CD4-positive, CD25-positive, alpha-beta regulatory T cell (primary cell): ENCODE measurements at regions not wholly inside any gene's neighbourhood (a gene's known extent, or its start where the extent isn't known, plus 50 kb on each side); places are given as distances from the start of the nearest gene placed in this dataset.
"Not testable (repeated sequence)": the region's sequence is repeated elsewhere in the genome, so short reads cannot be mapped to it uniquely, and the experiment has no call there.

Experiments used
- ATAC-seq, 2 donors: fragments of 150-1000 bp; cut with Tn5 transposase; one replicate each; pipeline ENCODE4 v1.10.0; 2021; ENCODE audit warnings: low read depth in 2 of 2, moderate number of reproducible peaks in 2 of 2, moderate library complexity in 1 of 2
- DNase-seq, 3 donors: peaks; one replicate each; pipeline versions ENCODE4 v3.0.0 to v3.0.0-alpha.2; 2012 to 2022; ENCODE audit warnings: mixed read lengths in 1 of 3
- H3K27ac ChIP-seq: one replicate; pipeline ENCODE4 v1.7.0; 2013; ENCODE audit warnings: mild to moderate bottlenecking, low read length; ENCODE audit not compliant: insufficient read depth, poor library complexity, severe bottlenecking
- H3K27me3 ChIP-seq: one replicate; pipeline ENCODE4 v1.7.0; 2013; ENCODE audit warnings: low read length; ENCODE audit not compliant: control insufficient read depth, insufficient read depth
- H3K36me3 ChIP-seq: one replicate; pipeline ENCODE4 v1.7.0; 2013; ENCODE audit warnings: mild to moderate bottlenecking, low read length, moderate library complexity; ENCODE audit not compliant: control insufficient read depth, insufficient read depth
- H3K4me1 ChIP-seq: 2 replicates; pipeline ENCODE4 v1.7.0; 2013; ENCODE audit warnings: mild to moderate bottlenecking, low read length; ENCODE audit not compliant: insufficient read depth, control insufficient read depth, poor library complexity, severe bottlenecking
- H3K4me3 ChIP-seq: one replicate; pipeline ENCODE4 v1.7.0; 2013; ENCODE audit warnings: low read depth, mild to moderate bottlenecking, low read length, moderate library complexity
- H3K9me3 ChIP-seq, 2 experiments: 1 replicate in 1 of 2; 2 replicates in 1 of 2; pipeline ENCODE4 v1.7.0; 2013; ENCODE audit warnings: low read length in 2 of 2, mild to moderate bottlenecking in 1 of 2, moderate library complexity in 1 of 2; ENCODE audit not compliant: control insufficient read depth in 2 of 2
- H3K27ac Mint-ChIP-seq, 3 donors: one replicate each; pipeline ENCODE4 v1.8.0; 2020 to 2022; ENCODE audit warnings: mild to moderate bottlenecking in 3 of 3, mixed read lengths in 3 of 3, moderate library complexity in 2 of 3
- H3K27me3 Mint-ChIP-seq: one replicate; pipeline ENCODE4 v1.8.0; 2022; ENCODE audit warnings: mild to moderate bottlenecking, mixed read lengths
- H3K36me3 Mint-ChIP-seq: one replicate; pipeline ENCODE4 v1.8.0; 2020; ENCODE audit warnings: mixed read lengths
- H3K4me1 Mint-ChIP-seq, 4 donors: one replicate each; pipeline ENCODE4 v1.8.0; 2020 to 2022; ENCODE audit warnings: mixed read lengths in 4 of 4, mild to moderate bottlenecking in 1 of 4
- H3K4me3 Mint-ChIP-seq, 4 donors: one replicate each; pipeline ENCODE4 v1.8.0; 2020 to 2022; ENCODE audit warnings: mild to moderate bottlenecking in 4 of 4, mixed read lengths in 4 of 4, moderate library complexity in 3 of 4
- H3K9me3 Mint-ChIP-seq, 7 donors: one replicate each; pipeline ENCODE4 v1.8.0; 2020 to 2022; ENCODE audit warnings: mixed read lengths in 7 of 7, mild to moderate bottlenecking in 3 of 7, moderate library complexity in 2 of 7

DNA sequence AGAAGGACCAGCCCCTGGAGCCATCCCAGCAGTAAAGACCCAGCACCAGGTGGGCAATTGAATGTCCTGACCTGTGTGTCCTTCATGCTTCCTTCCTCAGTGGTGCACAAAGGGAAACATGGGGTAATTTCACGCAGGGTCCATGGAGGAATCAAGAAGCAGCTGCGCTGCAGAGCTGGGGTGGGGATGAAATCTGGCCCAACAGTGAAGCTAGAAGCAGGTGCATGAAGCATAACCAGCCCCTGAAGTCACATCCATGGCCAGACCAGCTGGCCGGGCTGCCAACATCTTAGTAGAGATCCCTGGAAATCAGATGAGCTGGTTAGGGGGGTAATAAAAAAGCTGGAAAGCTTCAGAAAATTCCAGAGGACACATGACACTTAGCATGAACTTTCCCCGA lies 646.7 kb upstream of the DEFB115 start:
- H3K4me3 Mint-ChIP-seq, result no peak overlapping the region
- no peaks in the 10 kb centered on the region for H3K36me3 ChIP-seq
- ATAC-seq, result no peak
- H3K36me3 Mint-ChIP-seq, result no peaks in the 10 kb centered on the region
- H3K27me3 ChIP-seq, result no peaks in the 10 kb centered on the region
- no peak overlapping the region for H3K27ac Mint-ChIP-seq
- peaks cover 0 to 9% of the 10 kb centered on the region in 2 experiments for H3K9me3 ChIP-seq
- no peak overlapping the region for H3K4me3 ChIP-seq
- H3K4me1 ChIP-seq, result no peaks in the 10 kb centered on the region
- H3K9me3 Mint-ChIP-seq, result peaks cover 4 to 22% (median 6%) of the 10 kb centered on the region in 7 donors
- DNase-seq, result no peak
- H3K27me3 Mint-ChIP-seq, result no peaks in the 10 kb centered on the region
- no peak overlapping the region for H3K27ac ChIP-seq
- H3K4me1 Mint-ChIP-seq, result no peaks in the 10 kb centered on the region

DNA sequence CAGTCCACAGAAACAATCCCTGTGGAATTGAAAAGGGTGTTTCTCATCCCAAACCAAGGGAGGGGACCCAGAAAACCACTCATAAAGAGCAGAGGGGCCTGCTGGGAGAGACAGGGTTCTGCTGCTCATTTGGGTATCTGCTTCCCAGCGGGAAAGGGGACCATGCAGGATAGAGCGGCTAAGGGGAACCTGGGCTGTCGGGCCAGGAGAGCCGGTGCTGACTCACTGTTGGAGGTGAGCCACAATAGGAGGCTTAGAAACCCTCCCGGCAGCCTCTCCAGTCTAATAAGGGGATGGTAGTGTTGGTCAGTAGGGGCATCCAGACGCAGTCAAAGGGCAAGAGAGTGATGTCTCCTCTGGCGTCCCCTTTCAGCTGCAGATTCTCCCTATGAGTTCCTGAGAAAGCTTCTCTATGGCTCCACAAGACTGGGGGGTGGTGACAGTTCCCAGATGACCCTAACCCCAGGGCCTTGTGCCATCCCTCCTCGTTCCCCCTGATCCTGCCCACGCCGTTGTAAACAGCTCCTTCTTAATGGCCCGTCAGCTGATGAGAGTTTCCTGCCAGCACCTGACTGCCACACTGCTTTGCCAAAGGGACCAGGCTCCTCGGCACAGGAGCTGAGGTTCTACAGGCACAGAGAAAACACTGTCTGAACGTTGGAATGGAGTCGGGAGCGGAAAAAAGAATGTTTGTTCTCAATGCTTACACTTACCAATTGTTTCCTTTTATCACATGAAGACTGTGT lies 646.1 kb upstream of the DEFB115 start:
- Histone ChIP-seq H3K27ac (no peak overlapping the region), H3K4me1 (no peaks in the 10 kb centered on the region), H3K27me3 (no peaks in the 10 kb centered on the region), H3K9me3 (peaks cover 0 to 9% of the 10 kb centered on the region in 2 experiments), H3K4me3 (no peak overlapping the region), H3K36me3 (no peaks in the 10 kb centered on the region)
- Mint-ChIP-seq H3K27me3 (no peaks in the 10 kb centered on the region), H3K4me3 (no peak overlapping the region), H3K36me3 (no peaks in the 10 kb centered on the region), H3K27ac (no peak overlapping the region), H3K4me1 (no peaks in the 10 kb centered on the region), H3K9me3 (peaks cover 2 to 15% (median 6%) of the 10 kb centered on the region in 7 donors)
- DNase-seq (no peak), ATAC-seq (no peak)

DNA sequence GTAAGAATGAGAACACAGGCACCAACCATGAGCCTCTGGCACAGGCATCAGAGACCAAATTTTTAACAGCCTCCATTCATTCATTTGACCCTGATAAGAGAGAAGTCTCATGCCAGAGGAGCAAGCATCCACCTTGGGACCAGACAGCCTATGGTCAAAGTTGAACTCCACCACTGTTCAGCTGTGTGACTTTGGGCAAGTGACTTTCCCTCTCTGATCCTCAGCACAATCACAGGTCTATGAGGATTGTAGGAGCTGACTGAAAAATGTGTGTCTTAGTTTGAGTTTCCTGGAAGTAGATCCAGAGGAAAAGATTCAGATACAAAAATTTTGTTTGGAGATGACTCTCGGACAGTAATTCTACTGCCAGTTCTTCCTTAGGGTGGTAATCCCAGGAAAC lies 645.1 kb upstream of the DEFB115 start:
- no peaks in the 10 kb centered on the region for H3K4me1 Mint-ChIP-seq
- H3K27ac Mint-ChIP-seq, result no peak overlapping the region
- no peak overlapping the region for H3K4me3 ChIP-seq

DNA sequence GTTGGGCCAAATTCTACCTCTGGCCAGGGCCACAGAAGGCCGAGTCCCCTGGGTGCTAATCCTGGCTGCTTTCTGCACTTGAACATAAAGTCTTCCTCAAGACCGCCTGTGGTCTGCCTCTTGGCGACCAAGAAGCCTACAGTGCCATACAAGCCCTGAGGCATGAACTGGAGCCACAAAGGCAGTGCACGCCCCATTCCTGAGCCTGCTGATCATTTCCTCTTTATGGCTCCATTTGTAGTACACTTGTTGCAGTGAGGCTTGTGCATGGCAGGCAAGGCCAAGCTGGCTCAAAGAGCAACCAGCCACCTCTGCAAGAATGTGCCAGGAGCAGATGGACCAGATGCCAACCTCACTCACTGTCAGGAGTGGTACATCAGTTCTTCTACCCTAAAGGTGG lies 636.1 kb upstream of the DEFB115 start:
- not testable (repeated sequence) for H3K27me3 Mint-ChIP-seq

More for the DNA sequence above, 645.1 kb upstream of the DEFB115 start:
- H3K9me3 ChIP-seq, result peaks cover 0 to 9% of the 10 kb centered on the region in 2 experiments
- no peaks in the 10 kb centered on the region for H3K36me3 ChIP-seq
- no peaks in the 10 kb centered on the region for H3K4me1 ChIP-seq
- peaks cover 0 to 6% (median 4%) of the 10 kb centered on the region in 7 donors for H3K9me3 Mint-ChIP-seq
- no peaks in the 10 kb centered on the region for H3K27me3 Mint-ChIP-seq
- ATAC-seq, result no peak
- no peaks in the 10 kb centered on the region for H3K36me3 Mint-ChIP-seq
- no peak for DNase-seq
- H3K27me3 ChIP-seq, result no peaks in the 10 kb centered on the region
- H3K4me3 Mint-ChIP-seq, result no peak overlapping the region
- H3K27ac ChIP-seq, result no peak overlapping the region

DNA sequence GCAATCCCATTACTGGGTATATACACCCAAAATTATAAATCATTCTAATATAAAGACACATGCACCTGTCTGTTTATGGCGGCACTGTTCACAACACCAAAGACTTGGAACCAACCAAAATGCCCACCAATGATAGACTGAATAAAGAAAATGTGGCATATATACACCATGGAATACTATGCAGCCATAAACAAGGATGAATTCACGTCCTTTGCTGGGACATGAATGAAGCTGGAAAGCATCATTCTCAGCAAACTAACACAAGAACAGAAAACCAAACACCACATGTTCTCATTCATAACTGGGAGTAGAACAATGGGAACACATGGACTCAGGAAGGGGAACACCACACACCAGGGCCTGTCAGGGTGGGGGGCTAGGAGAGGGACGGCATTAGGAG lies 633.2 kb upstream of the DEFB115 start:
- H3K36me3 Mint-ChIP-seq, DNase-seq, H3K27ac Mint-ChIP-seq, ATAC-seq, H3K27me3 ChIP-seq, H3K9me3 ChIP-seq, H3K27ac ChIP-seq, H3K27me3 Mint-ChIP-seq, H3K36me3 ChIP-seq, H3K4me1 ChIP-seq, H3K4me1 Mint-ChIP-seq, H3K4me3 ChIP-seq: not testable (repeated sequence)
- H3K4me3 Mint-ChIP-seq, result peak overlapping the region in 1 of 4 donors; percentile 38
- peaks cover 0 to 13% (median 6%) of the 10 kb centered on the region in 7 donors for H3K9me3 Mint-ChIP-seq

More for the DNA sequence above, 636.1 kb upstream of the DEFB115 start:
- H3K4me3 Mint-ChIP-seq, H3K9me3 ChIP-seq, H3K36me3 Mint-ChIP-seq, H3K27me3 ChIP-seq, H3K27ac ChIP-seq, H3K36me3 ChIP-seq, H3K4me1 Mint-ChIP-seq, H3K27ac Mint-ChIP-seq, ATAC-seq, H3K4me3 ChIP-seq, H3K4me1 ChIP-seq, DNase-seq: not testable (repeated sequence)
- H3K9me3 Mint-ChIP-seq, result peaks cover 3 to 12% (median 6%) of the 10 kb centered on the region in 7 donors

DNA sequence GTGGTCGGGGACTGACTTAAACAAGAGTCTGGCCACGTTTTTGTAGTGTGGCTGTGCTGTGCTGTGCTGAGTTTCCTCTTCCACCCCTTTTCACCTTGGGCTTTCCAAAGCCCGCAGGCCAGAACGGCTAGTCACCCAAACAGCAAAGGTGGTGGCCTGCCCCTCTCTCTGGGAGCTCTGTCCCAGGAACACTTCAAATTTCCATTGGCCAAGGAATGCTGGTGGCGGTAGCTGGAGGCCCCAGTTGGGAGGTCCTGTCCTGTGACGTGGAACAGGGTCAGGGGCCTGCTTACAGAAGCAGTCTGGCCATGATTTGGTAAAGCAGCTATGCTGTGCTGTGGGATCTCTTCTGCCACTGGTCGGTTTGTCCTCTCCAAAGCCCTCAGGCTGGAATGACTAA lies 628.1 kb upstream of the DEFB115 start:
- H3K4me1 ChIP-seq, H3K4me3 ChIP-seq, H3K27ac Mint-ChIP-seq, H3K27me3 Mint-ChIP-seq, H3K36me3 ChIP-seq, H3K9me3 ChIP-seq, H3K27me3 ChIP-seq, H3K27ac ChIP-seq, ATAC-seq, DNase-seq, H3K36me3 Mint-ChIP-seq, H3K4me1 Mint-ChIP-seq, H3K4me3 Mint-ChIP-seq: not testable (repeated sequence)
- H3K9me3 Mint-ChIP-seq, result peaks cover 0 to 23% (median 11%) of the 10 kb centered on the region in 7 donors

DNA sequence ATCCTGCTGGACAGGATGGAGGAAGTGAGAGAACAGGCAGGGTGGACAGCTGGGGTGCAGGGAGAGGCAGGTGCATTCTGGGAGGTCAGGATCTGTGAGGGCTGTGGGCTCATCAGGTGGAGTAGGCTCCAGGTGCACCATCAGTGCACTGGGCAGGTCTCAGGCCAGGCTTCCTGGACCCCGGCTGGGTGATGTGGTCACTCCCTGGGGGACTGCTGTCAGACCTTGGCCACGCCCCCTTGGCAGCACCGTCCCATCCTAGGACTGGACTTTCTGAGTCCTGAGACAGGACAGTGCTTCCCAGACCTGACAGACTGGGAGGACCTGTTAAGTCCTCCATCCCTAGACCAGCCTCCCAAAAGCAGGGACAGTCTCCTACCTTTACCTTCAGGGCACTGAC lies 626.7 kb upstream of the DEFB115 start:
- H3K36me3 Mint-ChIP-seq, result no peaks in the 10 kb centered on the region
- H3K4me1 ChIP-seq, result no peaks in the 10 kb centered on the region
- no peak overlapping the region for H3K27ac Mint-ChIP-seq
- no peaks in the 10 kb centered on the region for H3K36me3 ChIP-seq
- ATAC-seq, result no peak
- no peak for DNase-seq
- H3K9me3 Mint-ChIP-seq, result peaks cover 3 to 22% (median 11%) of the 10 kb centered on the region in 7 donors
- H3K4me1 Mint-ChIP-seq, result no peaks in the 10 kb centered on the region
- no peaks in the 10 kb centered on the region for H3K27me3 ChIP-seq
- no peak overlapping the region for H3K4me3 Mint-ChIP-seq
- no peak overlapping the region for H3K4me3 ChIP-seq
- H3K9me3 ChIP-seq, result no peaks in the 10 kb centered on the region
- H3K27me3 Mint-ChIP-seq, result no peaks in the 10 kb centered on the region
- no peak overlapping the region for H3K27ac ChIP-seq

DNA sequence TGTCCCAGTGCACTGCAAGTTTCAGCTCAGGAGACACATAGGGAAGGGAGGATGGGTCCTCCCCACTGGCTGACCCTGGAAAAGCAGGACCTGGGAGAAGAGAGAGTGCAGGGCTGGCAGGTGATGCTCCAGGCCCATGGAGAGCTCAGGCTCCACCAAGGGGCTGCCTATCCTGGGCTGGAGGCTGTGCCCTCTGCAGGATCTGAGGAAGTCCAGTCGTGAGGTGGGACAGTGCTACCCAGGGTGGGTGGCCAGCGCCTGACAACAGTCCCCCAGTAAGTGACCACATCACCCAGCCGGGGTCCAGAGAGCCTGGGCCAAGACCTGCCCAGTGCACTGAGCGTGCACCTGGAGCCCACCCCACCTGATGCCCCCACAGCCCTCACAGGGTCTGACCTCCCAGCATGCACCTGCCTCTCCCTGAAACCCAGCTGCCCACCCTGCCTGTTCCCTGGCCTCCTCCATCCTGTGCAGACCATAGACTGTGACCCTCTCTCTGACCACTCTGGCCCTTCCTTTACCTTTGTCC lies 626.1 kb upstream of the DEFB115 start:
- H3K4me3 Mint-ChIP-seq, ATAC-seq, DNase-seq, H3K27ac ChIP-seq, H3K9me3 ChIP-seq, H3K27me3 Mint-ChIP-seq, H3K4me1 ChIP-seq, H3K27me3 ChIP-seq, H3K4me1 Mint-ChIP-seq, H3K36me3 ChIP-seq, H3K4me3 ChIP-seq, H3K27ac Mint-ChIP-seq, H3K36me3 Mint-ChIP-seq: not testable (repeated sequence)
- H3K9me3 Mint-ChIP-seq, result peaks cover 3 to 24% (median 11%) of the 10 kb centered on the region in 7 donors
